ENCODE measurements at regions not wholly inside any gene's neighbourhood (a gene's known extent, or its start where the extent isn't known, plus 50 kb on each side); places are given as distances from the start of the nearest gene placed in this dataset.
"Not testable (repeated sequence)": the region's sequence is repeated elsewhere in the genome, so short reads cannot be mapped to it uniquely, and the experiment has no call there.

DNA sequence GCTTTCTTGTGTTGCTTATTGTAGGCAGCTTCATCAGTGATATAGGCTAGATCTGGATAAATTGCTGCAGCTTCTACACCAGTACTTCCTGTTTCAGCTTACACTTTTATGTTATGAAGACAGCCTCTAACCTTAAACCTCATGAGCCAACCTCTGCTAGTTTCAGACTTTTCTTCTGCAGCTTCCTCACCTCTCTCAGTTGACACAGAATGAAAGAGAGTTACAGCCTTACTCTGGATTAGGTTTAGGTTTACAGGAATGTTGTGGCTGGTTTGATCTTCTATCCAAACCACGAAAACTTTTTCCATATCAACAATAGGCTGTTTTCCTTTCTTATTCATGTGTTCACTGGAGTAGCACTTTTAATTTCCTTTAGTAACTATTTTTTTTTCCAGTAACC, 76.9 kb upstream of the RNPC3 start:
- H3K9me3 ChIP-seq (ENCODE audit: insufficient read depth, low read depth, low read length) = no peaks in the 10 kb centered on the region
- H2AFZ ChIP-seq (ENCODE audit: low read length) = peak overlapping the region; percentile 13; the same call in 1 of the 2 replicates
- H3F3A ChIP-seq (ENCODE audit: low read depth) = no peaks in the 10 kb centered on the region
- no peaks in the 10 kb centered on the region for H3K4me1 ChIP-seq (ENCODE audit: insufficient read depth, low read length, poor library complexity, severe bottlenecking)
- H3K9me2 ChIP-seq (replicated peaks; ENCODE audit: low read depth, low read length) = no peaks in the 10 kb centered on the region
- no peaks in the 10 kb centered on the region for H4K20me1 ChIP-seq (ENCODE audit: insufficient read depth, low read length, poor library complexity, severe bottlenecking)
- no peaks in the 10 kb centered on the region for H3K27me3 ChIP-seq (ENCODE audit: insufficient read depth, low read length, poor library complexity, severe bottlenecking)
- TF ChIP-seq CTCF (conservative IDR thresholded peaks at IDR 0.05; ENCODE audit: low read length) = no peak
- no peak for TF ChIP-seq EZH2phosphoT487 (IDR thresholded peaks at IDR 0.05; ENCODE audit: borderline replicate concordance)
- no peak overlapping the region for H3K9ac ChIP-seq (ENCODE audit: low read depth, low read length, poor library complexity, severe bottlenecking)
- H3K4me3 ChIP-seq (ENCODE audit: low read length, poor library complexity, severe bottlenecking) = no peak overlapping the region
- H3K36me3 ChIP-seq (ENCODE audit: insufficient read depth, low read length) = no peaks in the 10 kb centered on the region
- no peaks in the 10 kb centered on the region for H3K79me2 ChIP-seq (ENCODE audit: insufficient read depth, low read length)
- H3K4me2 ChIP-seq (ENCODE audit: low read depth, low read length, poor library complexity, severe bottlenecking) = no peak overlapping the region

DNA sequence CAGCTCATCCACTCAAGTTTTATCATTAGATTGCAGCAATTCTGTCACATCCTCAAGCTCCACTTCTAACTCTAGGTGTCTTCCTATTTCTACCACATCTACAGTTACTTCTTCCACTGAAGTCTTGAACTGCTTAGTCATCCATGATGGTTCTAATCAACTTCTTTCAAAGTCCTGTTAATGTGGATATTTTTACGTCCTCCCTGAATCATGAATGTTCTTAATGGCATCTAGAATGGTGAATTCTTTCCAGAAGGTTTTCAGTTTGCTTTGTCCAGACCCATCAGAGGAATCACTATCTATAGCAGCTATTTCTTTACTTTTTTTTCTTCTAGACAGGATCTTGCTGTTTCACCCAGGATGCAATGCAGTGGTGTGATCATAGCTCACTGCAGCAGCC, 78.0 kb upstream of the RNPC3 start:
- Histone ChIP-seq H3K27me3 (ENCODE audit: insufficient read depth, low read length, poor library complexity, severe bottlenecking) (no peaks in the 10 kb centered on the region), H3F3A (ENCODE audit: low read depth) (no peaks in the 10 kb centered on the region), H3K36me3 (ENCODE audit: insufficient read depth, low read length) (no peaks in the 10 kb centered on the region), H3K4me1 (ENCODE audit: insufficient read depth, low read length, poor library complexity, severe bottlenecking) (no peaks in the 10 kb centered on the region), H4K20me1 (ENCODE audit: insufficient read depth, low read length, poor library complexity, severe bottlenecking) (no peaks in the 10 kb centered on the region), H3K79me2 (ENCODE audit: insufficient read depth, low read length) (no peaks in the 10 kb centered on the region), H3K4me2 (ENCODE audit: low read depth, low read length, poor library complexity, severe bottlenecking) (no peak overlapping the region), H3K4me3 (ENCODE audit: low read length, poor library complexity, severe bottlenecking) (no peak overlapping the region), H2AFZ (ENCODE audit: low read length) (no peak overlapping the region), H3K9ac (ENCODE audit: low read depth, low read length, poor library complexity, severe bottlenecking) (no peak overlapping the region), H3K9me2 (replicated peaks; ENCODE audit: low read depth, low read length) (no peaks in the 10 kb centered on the region), H3K9me3 (ENCODE audit: insufficient read depth, low read depth, low read length) (no peaks in the 10 kb centered on the region)
- TF ChIP-seq EZH2phosphoT487 (IDR thresholded peaks at IDR 0.05; ENCODE audit: borderline replicate concordance) (no peak), CTCF (conservative IDR thresholded peaks at IDR 0.05; ENCODE audit: low read length) (no peak)

- H3K79me2 ChIP-seq (ENCODE audit: insufficient read depth, low read length) = no peaks in the 10 kb centered on the region
- no peak overlapping the region for H3K4me2 ChIP-seq (ENCODE audit: low read depth, low read length, poor library complexity, severe bottlenecking)
- H3K9me2 ChIP-seq (replicated peaks; ENCODE audit: low read depth, low read length) = no peaks in the 10 kb centered on the region
- no peak overlapping the region for H3K9ac ChIP-seq (ENCODE audit: low read depth, low read length, poor library complexity, severe bottlenecking)
- H3K27me3 ChIP-seq (ENCODE audit: insufficient read depth, low read length, poor library complexity, severe bottlenecking) = no peaks in the 10 kb centered on the region
- no peaks in the 10 kb centered on the region for H3K9me3 ChIP-seq (ENCODE audit: insufficient read depth, low read depth, low read length)
- H4K20me1 ChIP-seq (ENCODE audit: insufficient read depth, low read length, poor library complexity, severe bottlenecking) = no peaks in the 10 kb centered on the region
- H3K4me1 ChIP-seq (ENCODE audit: insufficient read depth, low read length, poor library complexity, severe bottlenecking) = no peaks in the 10 kb centered on the region
- H3K36me3 ChIP-seq (ENCODE audit: insufficient read depth, low read length) = no peaks in the 10 kb centered on the region
- H3K4me3 ChIP-seq (ENCODE audit: low read length, poor library complexity, severe bottlenecking) = no peak overlapping the region
- no peak overlapping the region for H2AFZ ChIP-seq (ENCODE audit: low read length)
- no peak for TF ChIP-seq CTCF (conservative IDR thresholded peaks at IDR 0.05; ENCODE audit: low read length)
- TF ChIP-seq EZH2phosphoT487 (IDR thresholded peaks at IDR 0.05; ENCODE audit: borderline replicate concordance) = no peak
- H3F3A ChIP-seq (ENCODE audit: low read depth) = no peaks in the 10 kb centered on the region
These were observed 84.2 kb upstream of the RNPC3 start for GRCh38 chr1:103441342-103441741.

- not testable (repeated sequence) for H2AFZ ChIP-seq (ENCODE audit: low read length); H3K4me1 ChIP-seq (ENCODE audit: insufficient read depth, low read length, poor library complexity, severe bottlenecking); H3K9me2 ChIP-seq (replicated peaks; ENCODE audit: low read depth, low read length); H3K9ac ChIP-seq (ENCODE audit: low read depth, low read length, poor library complexity, severe bottlenecking); H4K20me1 ChIP-seq (ENCODE audit: insufficient read depth, low read length, poor library complexity, severe bottlenecking); H3K4me2 ChIP-seq (ENCODE audit: low read depth, low read length, poor library complexity, severe bottlenecking); H3K27me3 ChIP-seq (ENCODE audit: insufficient read depth, low read length, poor library complexity, severe bottlenecking); H3K4me3 ChIP-seq (ENCODE audit: low read length, poor library complexity, severe bottlenecking); H3K79me2 ChIP-seq (ENCODE audit: insufficient read depth, low read length); H3F3A ChIP-seq (ENCODE audit: low read depth); H3K9me3 ChIP-seq (ENCODE audit: insufficient read depth, low read depth, low read length); H3K36me3 ChIP-seq (ENCODE audit: insufficient read depth, low read length)
These were observed 88.9 kb upstream of the RNPC3 start for GRCh38 chr1:103436568-103437100.
